ENCODE measurements at regions not wholly inside any gene's neighbourhood (a gene's known extent, or its start where the extent isn't known, plus 50 kb on each side); places are given as distances from the start of the nearest gene placed in this dataset.

DNA sequence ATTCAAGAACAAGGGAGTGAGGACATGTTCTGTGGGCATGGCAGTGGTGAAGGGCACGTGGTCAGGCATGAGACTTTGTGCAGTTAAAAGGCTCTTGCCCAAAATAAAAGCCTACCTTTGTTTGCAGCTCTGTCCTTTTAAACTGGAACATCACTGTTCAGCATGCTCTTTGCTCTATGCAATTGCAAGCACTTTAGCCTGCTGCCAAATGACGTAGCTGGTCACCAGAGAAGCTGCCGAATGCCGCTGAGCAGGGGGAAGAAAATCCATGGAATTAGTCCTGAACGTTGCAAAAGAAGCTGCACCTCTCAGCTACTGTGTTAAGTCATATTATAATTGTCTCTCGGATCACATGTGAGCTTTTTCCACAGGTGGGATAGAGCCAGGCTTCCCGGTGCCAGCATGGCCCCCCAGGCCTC, 176.3 kb upstream of the DIO2 start:
- TF ChIP-seq, protein P1, sequence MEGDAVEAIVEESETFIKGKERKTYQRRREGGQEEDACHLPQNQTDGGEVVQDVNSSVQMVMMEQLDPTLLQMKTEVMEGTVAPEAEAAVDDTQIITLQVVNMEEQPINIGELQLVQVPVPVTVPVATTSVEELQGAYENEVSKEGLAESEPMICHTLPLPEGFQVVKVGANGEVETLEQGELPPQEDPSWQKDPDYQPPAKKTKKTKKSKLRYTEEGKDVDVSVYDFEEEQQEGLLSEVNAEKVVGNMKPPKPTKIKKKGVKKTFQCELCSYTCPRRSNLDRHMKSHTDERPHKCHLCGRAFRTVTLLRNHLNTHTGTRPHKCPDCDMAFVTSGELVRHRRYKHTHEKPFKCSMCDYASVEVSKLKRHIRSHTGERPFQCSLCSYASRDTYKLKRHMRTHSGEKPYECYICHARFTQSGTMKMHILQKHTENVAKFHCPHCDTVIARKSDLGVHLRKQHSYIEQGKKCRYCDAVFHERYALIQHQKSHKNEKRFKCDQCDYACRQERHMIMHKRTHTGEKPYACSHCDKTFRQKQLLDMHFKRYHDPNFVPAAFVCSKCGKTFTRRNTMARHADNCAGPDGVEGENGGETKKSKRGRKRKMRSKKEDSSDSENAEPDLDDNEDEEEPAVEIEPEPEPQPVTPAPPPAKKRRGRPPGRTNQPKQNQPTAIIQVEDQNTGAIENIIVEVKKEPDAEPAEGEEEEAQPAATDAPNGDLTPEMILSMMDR (IDR thresholded peaks at IDR 0.05; ENCODE audit: low read depth, low read length, poor library complexity, severe bottlenecking): no peak
- no peak for TF ChIP-seq EZH2phosphoT487 (IDR thresholded peaks at IDR 0.05; ENCODE audit: borderline replicate concordance, low read length)

Measured in DOHH2 (cell line).